ENCODE measurements at regions not wholly inside any gene's neighbourhood (a gene's known extent, or its start where the extent isn't known, plus 50 kb on each side); places are given as distances from the start of the nearest gene placed in this dataset.

DNA sequence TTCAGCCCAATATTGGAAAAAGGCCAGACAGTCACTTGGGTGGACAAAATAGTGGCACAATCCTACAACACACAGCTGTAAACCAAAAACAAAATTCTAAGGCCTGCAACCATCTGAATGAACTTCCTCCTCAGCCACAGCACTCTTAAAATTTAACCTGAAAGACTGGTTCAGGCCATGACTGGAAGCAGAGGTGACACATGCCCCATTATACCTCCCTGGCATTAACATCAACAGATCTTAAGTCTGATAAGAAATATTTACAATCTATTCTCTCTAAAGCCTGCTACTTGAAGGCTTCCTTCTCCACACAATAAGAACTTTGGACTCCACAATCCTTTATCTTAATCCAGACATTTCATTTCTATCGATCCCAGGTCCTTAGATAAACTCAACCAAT, 192.4 kb upstream of the LRP1B start:
- no peak for TF ChIP-seq POLR2A (IDR thresholded peaks at IDR 0.05)
- TF ChIP-seq, protein P1, sequence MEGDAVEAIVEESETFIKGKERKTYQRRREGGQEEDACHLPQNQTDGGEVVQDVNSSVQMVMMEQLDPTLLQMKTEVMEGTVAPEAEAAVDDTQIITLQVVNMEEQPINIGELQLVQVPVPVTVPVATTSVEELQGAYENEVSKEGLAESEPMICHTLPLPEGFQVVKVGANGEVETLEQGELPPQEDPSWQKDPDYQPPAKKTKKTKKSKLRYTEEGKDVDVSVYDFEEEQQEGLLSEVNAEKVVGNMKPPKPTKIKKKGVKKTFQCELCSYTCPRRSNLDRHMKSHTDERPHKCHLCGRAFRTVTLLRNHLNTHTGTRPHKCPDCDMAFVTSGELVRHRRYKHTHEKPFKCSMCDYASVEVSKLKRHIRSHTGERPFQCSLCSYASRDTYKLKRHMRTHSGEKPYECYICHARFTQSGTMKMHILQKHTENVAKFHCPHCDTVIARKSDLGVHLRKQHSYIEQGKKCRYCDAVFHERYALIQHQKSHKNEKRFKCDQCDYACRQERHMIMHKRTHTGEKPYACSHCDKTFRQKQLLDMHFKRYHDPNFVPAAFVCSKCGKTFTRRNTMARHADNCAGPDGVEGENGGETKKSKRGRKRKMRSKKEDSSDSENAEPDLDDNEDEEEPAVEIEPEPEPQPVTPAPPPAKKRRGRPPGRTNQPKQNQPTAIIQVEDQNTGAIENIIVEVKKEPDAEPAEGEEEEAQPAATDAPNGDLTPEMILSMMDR (IDR thresholded peaks at IDR 0.05) = no peak
- no peak for TF ChIP-seq POLR2AphosphoS5 (IDR thresholded peaks at IDR 0.05)
- no peak for TF ChIP-seq EP300 (IDR thresholded peaks at IDR 0.05)
